Hypothalamus (tissue), 51 donors: ENCODE measurements at regions not wholly inside any gene's neighbourhood (a gene's known extent, or its start where the extent isn't known, plus 50 kb on each side); places are given as distances from the start of the nearest gene placed in this dataset.
A peak's percentile ranks its signal among the peaks of the same experiment; 100 is the strongest.

Source experiments
- DNase-seq, 51 donors: peaks; one replicate each; lab custom pipeline; 2025; lab: John Stamatoyannopoulos, UW

DNA sequence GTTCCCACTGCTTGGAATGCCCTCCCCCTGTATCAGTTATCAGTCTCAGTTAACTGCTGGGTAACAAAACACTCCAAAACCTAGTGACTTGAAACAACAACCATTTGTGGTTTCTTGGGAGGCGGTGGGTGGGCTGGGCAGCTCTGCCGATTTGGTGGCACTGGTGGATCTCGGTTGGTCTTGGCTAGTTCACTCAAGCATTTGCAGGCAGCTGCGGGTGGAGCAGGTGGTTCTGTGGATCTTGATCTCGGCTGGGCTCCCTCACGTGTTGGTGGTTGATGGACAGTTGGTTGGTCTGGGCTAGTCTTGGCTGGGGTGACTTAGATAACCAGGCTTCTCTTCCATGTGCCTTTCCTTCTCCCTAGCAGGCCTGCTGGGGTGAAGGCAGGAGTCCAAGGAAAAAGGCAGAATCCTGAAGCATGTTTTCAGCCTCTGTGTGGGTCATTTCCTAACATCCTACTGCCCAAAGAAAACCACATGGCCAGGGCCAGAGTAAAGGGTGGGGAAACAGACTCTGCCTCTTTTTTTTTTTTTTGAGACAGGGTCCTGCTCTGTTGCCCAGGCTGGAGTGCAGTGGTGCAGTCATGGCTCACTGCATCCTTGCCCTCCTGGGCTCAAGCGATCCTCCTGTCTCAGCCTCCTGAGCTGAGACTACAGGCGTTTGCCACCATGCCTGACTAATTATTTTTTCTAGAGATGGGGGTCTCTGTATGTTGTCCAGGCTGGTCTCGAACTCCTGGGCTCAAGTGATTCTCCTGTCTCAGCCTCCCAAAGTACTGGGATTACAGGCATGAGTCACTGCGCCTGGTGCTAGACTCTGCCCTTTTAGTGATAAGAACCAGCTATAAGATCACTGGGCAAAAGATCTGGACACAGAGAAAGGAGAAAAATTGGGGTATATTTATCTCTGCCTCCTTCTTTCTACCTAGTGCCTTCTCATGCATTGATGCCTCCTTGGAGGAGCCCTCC is 183.7 kb downstream of the RGS3 start:
- DNase-seq = no peak

- no peak for DNase-seq
These were observed 184.5 kb downstream of the RGS3 start for GRCh38 chr9:113648048-113648447.

- DNase-seq = no peak
These were observed 185.1 kb downstream of the RGS3 start for GRCh38 chr9:113648586-113648985.

DNA sequence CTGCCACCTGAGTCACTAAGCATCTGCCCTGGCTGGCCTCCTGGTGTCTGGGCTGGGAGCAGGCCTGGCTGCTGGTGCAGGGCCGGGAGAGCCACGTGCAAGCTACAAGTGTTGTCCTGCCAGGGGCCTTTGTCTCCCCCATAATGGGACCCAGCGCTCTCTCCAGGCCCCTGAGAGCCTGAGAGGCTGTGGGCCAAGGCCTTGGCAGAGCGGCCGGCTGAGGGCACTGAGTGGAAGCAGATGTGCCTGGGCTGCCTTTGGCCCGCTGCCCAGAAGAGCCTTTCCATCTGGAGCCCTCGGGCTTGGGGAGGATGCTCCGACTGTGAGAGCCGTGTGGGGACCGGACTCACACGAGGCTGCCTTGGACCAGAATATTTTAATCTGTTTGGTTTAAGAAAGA is 185.5 kb downstream of the RGS3 start:
- peak in 49 of 51 donors; percentile 22 to 97 (median 82) for DNase-seq

DNA sequence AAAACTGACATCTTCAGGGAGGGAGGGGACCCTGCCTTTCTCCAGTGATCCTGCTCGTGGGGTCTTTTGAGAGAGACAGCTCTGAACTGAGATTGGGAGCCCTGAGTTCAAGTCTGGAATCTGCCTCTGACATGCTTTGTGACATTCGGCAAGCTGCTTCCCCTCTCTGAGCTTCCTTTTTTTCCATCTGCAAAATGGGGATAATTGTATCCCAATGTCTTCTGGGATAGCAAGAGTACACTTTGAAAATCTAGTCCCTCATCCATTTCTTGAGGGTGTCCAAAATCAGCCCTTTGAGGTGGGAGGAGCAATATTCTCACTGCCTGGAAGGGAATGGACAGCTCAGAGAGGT is 186.3 kb downstream of the RGS3 start:
- DNase-seq = no peak

DNA sequence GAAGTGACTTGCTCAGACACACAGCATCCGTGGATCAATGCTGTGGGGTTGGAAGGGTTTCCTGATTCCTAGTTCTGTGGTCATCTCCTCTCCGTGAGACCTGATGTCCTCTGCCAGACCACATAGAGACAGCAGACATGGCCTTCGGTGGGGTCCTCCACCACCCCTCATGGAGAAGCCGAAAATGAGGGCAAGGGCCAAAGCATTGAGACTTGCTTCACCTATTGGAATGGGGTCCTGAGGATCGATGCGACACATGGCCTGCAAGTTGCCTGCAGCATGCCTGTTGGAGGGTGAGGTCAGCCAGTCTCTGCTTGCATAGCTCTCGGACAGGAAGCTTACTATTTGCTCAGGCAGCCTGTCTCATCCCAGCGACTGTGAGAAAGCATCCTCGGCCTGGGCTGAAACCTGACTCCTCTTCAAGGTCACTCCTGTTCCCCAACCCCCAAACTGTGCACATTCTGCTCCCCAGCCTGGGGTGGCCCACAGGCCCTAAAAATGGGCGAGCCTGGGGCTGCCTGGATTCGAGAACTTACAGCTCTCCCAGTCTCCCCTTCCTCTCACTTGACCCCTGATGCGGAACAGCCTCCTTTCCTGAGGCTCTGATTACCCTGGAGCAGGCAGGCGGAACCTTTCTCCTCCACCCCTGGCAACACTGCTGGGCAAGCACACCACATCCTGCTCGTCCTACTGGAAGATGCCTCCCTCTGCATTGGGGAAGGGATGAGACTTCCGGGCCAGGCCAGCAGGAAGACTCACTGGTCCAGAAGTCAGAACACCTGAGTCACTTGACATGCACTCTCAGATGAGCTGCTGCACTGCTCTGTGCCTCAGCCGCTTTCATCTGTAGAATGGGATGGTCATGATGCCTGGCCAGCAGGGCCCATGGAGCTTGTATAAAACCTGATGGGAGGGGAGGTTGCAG is 186.9 kb downstream of the RGS3 start:
- DNase-seq = no peak

DNA sequence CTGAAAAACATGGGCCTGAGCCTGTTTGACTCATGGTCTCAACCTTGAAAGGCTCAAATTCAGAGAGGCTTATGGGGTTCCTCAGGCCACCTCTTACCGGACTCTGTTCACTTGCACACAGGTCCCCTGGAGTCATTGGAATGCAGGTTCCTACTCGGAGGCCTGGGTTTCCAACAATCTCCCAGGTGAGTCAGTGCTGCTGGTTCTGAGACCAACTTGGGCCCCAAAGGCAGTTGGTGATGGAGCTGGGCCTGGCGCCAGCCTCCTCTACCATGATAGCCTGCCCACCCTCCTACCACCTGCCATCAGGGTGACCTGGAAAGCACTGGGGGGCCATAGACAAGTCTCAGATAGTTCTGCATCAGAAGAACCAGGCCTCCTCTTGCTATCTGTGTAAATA is 188.4 kb downstream of the RGS3 start:
- no peak for DNase-seq

GRCh38 chr9:113652355-113653152 is 189.0 kb downstream of the RGS3 start:
- DNase-seq = no peak

GRCh38 chr9:113653746-113654604 is 190.4 kb downstream of the RGS3 start:
- no peak for DNase-seq

GRCh38 chr9:113654605-113655428 is 191.3 kb downstream of the RGS3 start:
- DNase-seq = peak in 5 of 51 donors; percentile 4 to 25 (median 10)

GRCh38 chr9:113656771-113657670 is 193.5 kb downstream of the RGS3 start:
- DNase-seq = no peak

- peak; percentile 14 to 90 (median 65) for DNase-seq
These were observed 194.4 kb downstream of the RGS3 start for GRCh38 chr9:113657765-113658544.

- DNase-seq = no peak
These were observed 195.0 kb downstream of the RGS3 start for GRCh38 chr9:113658545-113658895.

GRCh38 chr9:113659039-113659438 is 195.5 kb downstream of the RGS3 start:
- no peak for DNase-seq

GRCh38 chr9:113659740-113660139 is 196.2 kb downstream of the RGS3 start:
- DNase-seq = no peak

- DNase-seq = no peak
These were observed 196.7 kb downstream of the RGS3 start for GRCh38 chr9:113660196-113660595.

DNA sequence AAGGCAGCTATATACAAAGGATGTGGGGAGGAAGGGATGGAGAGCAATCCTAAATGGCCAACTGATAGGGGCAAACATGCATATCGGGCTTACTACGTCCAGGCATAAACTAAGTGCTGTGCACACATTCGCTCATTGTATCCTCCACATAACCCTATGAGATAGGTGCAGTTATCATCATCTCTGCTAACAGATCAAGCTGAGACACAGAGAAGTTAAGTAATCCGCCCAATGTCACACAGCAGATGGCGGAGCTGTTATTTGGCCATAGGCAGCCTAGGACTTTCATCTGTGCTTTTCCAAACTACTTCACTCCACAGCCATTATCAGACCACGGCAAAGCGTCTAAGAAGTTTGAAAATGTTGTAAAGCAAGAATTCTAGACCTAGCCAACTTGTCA is 197.5 kb downstream of the RGS3 start:
- no peak for DNase-seq
